ENCODE measurements at regions not wholly inside any gene's neighbourhood (a gene's known extent, or its start where the extent isn't known, plus 50 kb on each side); places are given as distances from the start of the nearest gene placed in this dataset.
"Not testable (repeated sequence)": the region's sequence is repeated elsewhere in the genome, so short reads cannot be mapped to it uniquely, and the experiment has no call there.

DNA sequence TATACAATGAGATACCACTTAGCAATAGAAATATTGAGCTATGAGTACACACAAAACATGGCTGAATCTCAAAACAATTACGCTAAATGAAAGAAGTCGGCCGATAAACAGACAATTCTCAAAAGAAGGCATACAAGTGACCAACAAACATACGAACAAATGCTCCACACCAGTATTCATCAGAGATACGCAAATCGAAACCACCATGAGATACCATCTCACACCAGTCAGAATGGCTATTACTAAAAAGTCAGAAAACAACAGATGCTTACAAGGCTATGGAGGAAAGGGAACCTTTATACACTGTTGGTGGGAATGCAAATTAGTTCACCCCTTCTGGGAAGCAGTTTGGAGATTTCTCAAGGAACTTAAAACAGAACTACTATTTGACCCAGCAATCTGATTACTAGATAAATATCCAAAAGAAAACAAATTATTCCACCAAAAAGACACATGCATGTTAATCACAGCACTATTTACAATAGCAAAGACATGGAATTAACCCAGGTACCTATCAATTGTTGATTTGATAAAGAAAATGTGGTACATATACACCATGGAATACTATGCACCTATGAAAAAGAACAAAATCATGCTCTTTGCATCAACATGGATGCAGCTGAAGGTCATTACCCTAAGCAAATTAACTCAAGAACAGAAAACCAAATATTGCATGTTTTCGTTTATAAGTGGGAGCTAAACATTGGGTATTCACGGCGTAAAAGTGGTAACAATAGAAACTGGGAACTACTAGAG is 90.9 kb upstream of the GRAMD1B start:
- intact Hi-C loops (cut with micrococcal nuclease), result no loop called here
- no peaks in the 10 kb centered on the region for H3K27me3 ChIP-seq (ENCODE audit: control insufficient read depth, insufficient read depth, low read length)
- no peak for ATAC-seq
- H3K36me3 Mint-ChIP-seq, result no peaks in the 10 kb centered on the region
- WGBS (ENCODE audit: insufficient coverage), result 89% methylated on average over 9 of the region's 9 CpGs
- H3K27ac Mint-ChIP-seq, result no peak overlapping the region
- no peaks in the 10 kb centered on the region for H3K36me3 ChIP-seq (ENCODE audit: control insufficient read depth, insufficient read depth, low read length)
- no peak overlapping the region for H3K4me3 Mint-ChIP-seq
- no peaks in the 10 kb centered on the region for H3K9me3 ChIP-seq (ENCODE audit: control insufficient read depth, insufficient read depth, low read length)
- H3K4me1 Mint-ChIP-seq, result no peaks in the 10 kb centered on the region
- peaks cover 3 to 7% of the 10 kb centered on the region in 2 donors for H3K27me3 Mint-ChIP-seq (ENCODE audit: low read depth in 2 of 2)
- no peaks in the 10 kb centered on the region for H3K9me3 Mint-ChIP-seq
- H3K27ac ChIP-seq (ENCODE audit: low read length), result no peak overlapping the region
- DNase-seq, result no peak
- H3K4me3 ChIP-seq (ENCODE audit: low read length), result no peak overlapping the region
- H3K4me1 ChIP-seq (ENCODE audit: control insufficient read depth, insufficient read depth, low read length), result no peaks in the 10 kb centered on the region
- TF ChIP-seq, protein P1, sequence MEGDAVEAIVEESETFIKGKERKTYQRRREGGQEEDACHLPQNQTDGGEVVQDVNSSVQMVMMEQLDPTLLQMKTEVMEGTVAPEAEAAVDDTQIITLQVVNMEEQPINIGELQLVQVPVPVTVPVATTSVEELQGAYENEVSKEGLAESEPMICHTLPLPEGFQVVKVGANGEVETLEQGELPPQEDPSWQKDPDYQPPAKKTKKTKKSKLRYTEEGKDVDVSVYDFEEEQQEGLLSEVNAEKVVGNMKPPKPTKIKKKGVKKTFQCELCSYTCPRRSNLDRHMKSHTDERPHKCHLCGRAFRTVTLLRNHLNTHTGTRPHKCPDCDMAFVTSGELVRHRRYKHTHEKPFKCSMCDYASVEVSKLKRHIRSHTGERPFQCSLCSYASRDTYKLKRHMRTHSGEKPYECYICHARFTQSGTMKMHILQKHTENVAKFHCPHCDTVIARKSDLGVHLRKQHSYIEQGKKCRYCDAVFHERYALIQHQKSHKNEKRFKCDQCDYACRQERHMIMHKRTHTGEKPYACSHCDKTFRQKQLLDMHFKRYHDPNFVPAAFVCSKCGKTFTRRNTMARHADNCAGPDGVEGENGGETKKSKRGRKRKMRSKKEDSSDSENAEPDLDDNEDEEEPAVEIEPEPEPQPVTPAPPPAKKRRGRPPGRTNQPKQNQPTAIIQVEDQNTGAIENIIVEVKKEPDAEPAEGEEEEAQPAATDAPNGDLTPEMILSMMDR (IDR thresholded peaks at IDR 0.05), result no peak

DNA sequence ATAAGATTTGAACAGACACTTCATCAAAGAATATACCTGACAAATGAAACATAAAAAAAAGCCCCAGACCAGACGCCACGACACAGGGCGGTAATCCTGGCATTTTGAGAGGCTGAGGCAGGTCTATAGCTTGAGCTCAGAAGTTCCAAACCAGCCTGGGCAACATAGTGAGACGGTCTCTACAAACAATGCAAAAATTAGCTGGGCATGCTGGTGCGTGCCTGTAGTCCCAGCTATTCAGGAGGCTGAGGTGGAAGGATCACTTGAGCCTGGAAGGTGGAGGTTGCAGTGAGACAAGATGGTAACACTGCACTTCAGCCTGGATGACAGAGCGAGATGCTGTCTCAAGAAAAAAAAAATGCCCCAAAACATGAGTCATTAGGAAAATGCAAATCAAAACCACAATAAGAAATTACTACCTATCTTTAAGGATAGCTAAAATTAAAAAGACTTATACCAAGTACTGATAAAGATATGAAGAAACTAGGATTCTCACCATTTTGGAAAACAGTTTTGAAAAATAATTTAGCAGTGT is 91.7 kb upstream of the GRAMD1B start:
- H3K27ac Mint-ChIP-seq, result no peak overlapping the region
- DNase-seq (no peak), ATAC-seq (no peak)
- H3K36me3 Mint-ChIP-seq, result no peaks in the 10 kb centered on the region
- H3K27me3 ChIP-seq (ENCODE audit: control insufficient read depth, insufficient read depth, low read length), result no peaks in the 10 kb centered on the region
- H3K4me1 ChIP-seq (ENCODE audit: control insufficient read depth, insufficient read depth, low read length), result no peaks in the 10 kb centered on the region
- H3K27ac ChIP-seq (ENCODE audit: low read length), result no peak overlapping the region
- WGBS (ENCODE audit: insufficient coverage), result 89% methylated on average over 6 of the region's 6 CpGs
- no peaks in the 10 kb centered on the region for H3K4me1 Mint-ChIP-seq
- H3K9me3 Mint-ChIP-seq, result no peaks in the 10 kb centered on the region
- TF ChIP-seq, protein P1 (IDR thresholded peaks at IDR 0.05), result no peak
- no peak overlapping the region for H3K4me3 ChIP-seq (ENCODE audit: low read length)
- H3K9me3 ChIP-seq (ENCODE audit: control insufficient read depth, insufficient read depth, low read length), result no peaks in the 10 kb centered on the region
- no peaks in the 10 kb centered on the region for H3K36me3 ChIP-seq (ENCODE audit: control insufficient read depth, insufficient read depth, low read length)
- H3K27me3 Mint-ChIP-seq (ENCODE audit: low read depth in 2 of 2), result peaks cover 3 to 7% of the 10 kb centered on the region in 2 donors
- H3K4me3 Mint-ChIP-seq, result no peak overlapping the region
- intact Hi-C loops (cut with micrococcal nuclease), result no loop called here

DNA sequence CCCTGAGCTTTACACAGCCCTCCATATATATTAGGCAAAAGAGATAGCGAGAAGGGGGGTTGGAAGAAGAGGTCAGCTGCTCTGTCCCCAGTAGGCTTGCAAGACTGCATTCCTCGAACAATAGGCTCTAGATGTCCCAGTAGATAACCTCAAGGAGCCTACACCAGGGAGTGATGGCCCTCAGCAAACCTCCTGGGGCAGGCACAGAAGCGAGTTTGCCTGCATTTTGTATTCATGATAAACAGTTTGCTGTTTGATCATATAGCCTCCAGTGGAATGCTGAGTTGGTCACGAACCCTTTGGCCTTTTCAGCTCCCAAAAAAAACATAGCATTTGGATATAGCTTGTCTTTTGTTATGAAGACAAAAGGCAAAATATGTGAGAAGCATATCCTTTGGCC is 95.1 kb upstream of the GRAMD1B start:
- no peaks in the 10 kb centered on the region for H3K4me1 ChIP-seq (ENCODE audit: control insufficient read depth, insufficient read depth, low read length)
- ATAC-seq (no peak), DNase-seq (no peak)
- peaks cover 3 to 7% of the 10 kb centered on the region in 2 donors for H3K27me3 Mint-ChIP-seq (ENCODE audit: low read depth in 2 of 2)
- TF ChIP-seq, protein P1 (IDR thresholded peaks at IDR 0.05), result no peak
- H3K4me3 Mint-ChIP-seq, result no peak overlapping the region
- no peaks in the 10 kb centered on the region for H3K9me3 ChIP-seq (ENCODE audit: control insufficient read depth, insufficient read depth, low read length)
- H3K4me3 ChIP-seq (ENCODE audit: low read length), result no peak overlapping the region
- 89% methylated on average over 4 of the region's 4 CpGs for WGBS (ENCODE audit: insufficient coverage)
- H3K36me3 Mint-ChIP-seq, result no peaks in the 10 kb centered on the region
- intact Hi-C loops (cut with micrococcal nuclease), result no loop called here
- H3K27me3 ChIP-seq (ENCODE audit: control insufficient read depth, insufficient read depth, low read length), result no peaks in the 10 kb centered on the region
- H3K36me3 ChIP-seq (ENCODE audit: control insufficient read depth, insufficient read depth, low read length), result no peaks in the 10 kb centered on the region
- no peak overlapping the region for H3K27ac ChIP-seq (ENCODE audit: low read length)
- no peak overlapping the region for H3K27ac Mint-ChIP-seq
- H3K9me3 Mint-ChIP-seq, result no peaks in the 10 kb centered on the region
- no peaks in the 10 kb centered on the region for H3K4me1 Mint-ChIP-seq

DNA sequence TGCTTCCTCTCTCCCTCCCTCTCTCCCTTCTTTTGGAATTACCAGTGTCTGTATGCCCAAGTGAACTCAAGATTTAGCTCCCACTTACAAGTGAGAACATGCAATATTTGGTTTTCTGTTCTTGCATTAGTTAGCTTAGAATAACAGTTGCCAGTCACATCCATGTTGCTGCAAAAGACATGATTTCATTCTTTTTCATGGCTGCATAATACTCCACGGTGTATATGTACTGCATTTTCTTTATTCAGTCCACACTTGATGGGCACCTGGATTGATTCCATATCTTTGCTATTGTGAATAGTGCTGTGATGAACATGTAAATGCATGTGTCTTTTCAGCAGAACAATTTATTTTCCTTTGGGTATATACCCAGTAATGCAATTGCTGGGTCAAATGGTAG is 97.5 kb upstream of the GRAMD1B start:
- H3K27me3 Mint-ChIP-seq (ENCODE audit: low read depth in 2 of 2); H3K27ac Mint-ChIP-seq; H3K36me3 ChIP-seq (ENCODE audit: control insufficient read depth, insufficient read depth, low read length); H3K27me3 ChIP-seq (ENCODE audit: control insufficient read depth, insufficient read depth, low read length); H3K9me3 Mint-ChIP-seq; H3K36me3 Mint-ChIP-seq; intact Hi-C loops (cut with micrococcal nuclease); H3K4me3 Mint-ChIP-seq; DNase-seq; H3K4me1 ChIP-seq (ENCODE audit: control insufficient read depth, insufficient read depth, low read length); ATAC-seq; H3K4me1 Mint-ChIP-seq; H3K9me3 ChIP-seq (ENCODE audit: control insufficient read depth, insufficient read depth, low read length); H3K4me3 ChIP-seq (ENCODE audit: low read length); H3K27ac ChIP-seq (ENCODE audit: low read length): not testable (repeated sequence)
- 87% methylated on average over 1 of the region's 1 CpG for WGBS (ENCODE audit: insufficient coverage)

Measured in natural killer cell (primary cell).